Left lung (tissue), 4 donors: ENCODE measurements at regions not wholly inside any gene's neighbourhood (a gene's known extent, or its start where the extent isn't known, plus 50 kb on each side); places are given as distances from the start of the nearest gene placed in this dataset.

ENCODE experiments used
- ATAC-seq: fragments of 200-7000 bp; cut with Tn5 transposase; one replicate; pipeline ENCODE4 v1.9.1; 2020; ENCODE audit warnings: moderate library complexity
- DNase-seq, 4 donors: peaks; one replicate each; pipeline ENCODE4 v3.0.0-alpha.2; 2013 to 2020
- H3K27ac ChIP-seq, 2 donors: fragments of 200-600 bp; sonication (generic) in 1 of 2; one replicate each; pipeline versions ENCODE4 v1.5.0 to v1.8.0; 2020 to 2021
- H3K27me3 ChIP-seq, 2 donors: fragments of 200-600 bp; sonication (generic) in 1 of 2; one replicate each; pipeline versions ENCODE4 v1.5.0 to v1.8.0; 2020 to 2021
- H3K36me3 ChIP-seq, 2 donors: fragments of 200-600 bp; sonication (generic) in 1 of 2; one replicate each; pipeline versions ENCODE4 v1.5.0 to v1.8.0; 2020 to 2021
- H3K4me1 ChIP-seq, 2 donors: fragments of 200-600 bp; one replicate each; pipeline ENCODE4 v1.8.0; 2021
- H3K4me3 ChIP-seq, 2 donors: fragments of 200-600 bp; sonication (generic) in 1 of 2; one replicate each; pipeline versions ENCODE4 v1.5.0 to v1.8.0; 2020 to 2021; ENCODE audit warnings: mild to moderate bottlenecking in 1 of 2
- H3K9me3 ChIP-seq, 2 donors: fragments of 200-600 bp; sonication (generic) in 1 of 2; one replicate each; pipeline versions ENCODE4 v1.5.0 to v1.8.0; 2020 to 2021
- intact Hi-C, 2 donors: fragments of 100-400 bp; cut with DNase I; formaldehyde crosslinking; loops; one replicate each; pipeline versions ENCODE4 v1.11.2 to v1.14.2; 2022
- TF ChIP-seq, protein P1 (sequence below), 2 donors: fragments of 200-600 bp; sonication (generic) in 1 of 2; IDR thresholded peaks; one replicate each; pipeline versions ENCODE4 v1.5.0 to v1.8.0; 2021; ENCODE audit warnings: antibody characterized with exemption in 2 of 2
- donor health status: DM: no; HTN: yes; CAD: no.
- donor health status: DM: no; HTN: no; CAD: no.

DNA sequence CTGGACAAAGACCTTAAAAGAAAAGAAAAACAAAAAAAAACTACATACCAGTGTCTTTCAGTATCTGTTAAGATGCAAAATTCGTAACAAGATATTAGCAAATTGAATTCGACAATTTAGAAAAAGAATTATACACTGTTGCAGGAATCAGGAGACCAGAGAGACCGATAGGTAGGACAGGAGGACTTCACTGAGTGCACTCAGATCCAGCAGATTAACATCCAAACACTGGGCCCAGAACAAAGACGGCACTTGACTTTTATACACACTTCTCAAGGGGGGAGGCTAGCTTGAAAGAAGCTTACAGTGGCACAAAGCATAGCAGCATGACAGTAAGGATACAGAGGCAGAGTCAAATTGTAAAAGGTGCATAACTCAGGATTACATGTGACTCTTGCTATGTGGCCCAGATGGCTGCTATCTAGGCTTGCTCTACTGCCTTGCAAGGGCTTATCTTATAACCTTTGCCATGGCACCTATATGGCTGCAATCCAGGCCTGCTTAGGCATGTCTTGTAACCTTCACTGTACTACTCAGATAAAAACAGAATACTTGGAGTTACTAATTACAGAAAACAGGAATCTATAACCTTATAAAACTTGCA, 507.3 kb upstream of the LRRTM4 start:
- Histone ChIP-seq H3K4me3 (no peak overlapping the region), H3K27me3 (no peaks in the 10 kb centered on the region), H3K9me3 (peaks cover 0 to 32% of the 10 kb centered on the region in 2 donors), H3K27ac (no peak overlapping the region), H3K4me1 (no peaks in the 10 kb centered on the region), H3K36me3 (no peaks in the 10 kb centered on the region)
- intact Hi-C loops, result no loop called here
- ATAC-seq, result no peak
- DNase-seq, result no peak
- TF ChIP-seq, protein P1, sequence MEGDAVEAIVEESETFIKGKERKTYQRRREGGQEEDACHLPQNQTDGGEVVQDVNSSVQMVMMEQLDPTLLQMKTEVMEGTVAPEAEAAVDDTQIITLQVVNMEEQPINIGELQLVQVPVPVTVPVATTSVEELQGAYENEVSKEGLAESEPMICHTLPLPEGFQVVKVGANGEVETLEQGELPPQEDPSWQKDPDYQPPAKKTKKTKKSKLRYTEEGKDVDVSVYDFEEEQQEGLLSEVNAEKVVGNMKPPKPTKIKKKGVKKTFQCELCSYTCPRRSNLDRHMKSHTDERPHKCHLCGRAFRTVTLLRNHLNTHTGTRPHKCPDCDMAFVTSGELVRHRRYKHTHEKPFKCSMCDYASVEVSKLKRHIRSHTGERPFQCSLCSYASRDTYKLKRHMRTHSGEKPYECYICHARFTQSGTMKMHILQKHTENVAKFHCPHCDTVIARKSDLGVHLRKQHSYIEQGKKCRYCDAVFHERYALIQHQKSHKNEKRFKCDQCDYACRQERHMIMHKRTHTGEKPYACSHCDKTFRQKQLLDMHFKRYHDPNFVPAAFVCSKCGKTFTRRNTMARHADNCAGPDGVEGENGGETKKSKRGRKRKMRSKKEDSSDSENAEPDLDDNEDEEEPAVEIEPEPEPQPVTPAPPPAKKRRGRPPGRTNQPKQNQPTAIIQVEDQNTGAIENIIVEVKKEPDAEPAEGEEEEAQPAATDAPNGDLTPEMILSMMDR (IDR thresholded peaks at IDR 0.05), result no peak

DNA sequence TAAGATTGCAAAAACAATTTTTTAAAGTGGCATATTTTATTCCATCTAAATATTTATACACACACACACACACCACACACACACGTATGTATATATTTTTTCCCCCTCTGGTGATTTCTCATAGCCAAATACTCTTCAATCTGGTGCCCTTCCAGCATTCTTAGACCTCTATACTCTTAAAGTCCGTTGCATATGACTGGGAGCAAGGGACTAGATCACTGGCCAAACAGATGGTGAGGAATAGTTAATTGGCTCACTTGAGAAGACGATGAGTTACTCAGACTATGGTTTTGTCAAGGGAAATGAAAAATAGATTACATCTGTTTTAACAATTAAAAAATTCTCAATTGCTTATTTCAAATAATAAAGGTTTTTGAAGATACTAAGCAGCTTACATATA, 512.5 kb upstream of the LRRTM4 start:
- no peaks in the 10 kb centered on the region for H3K4me1 ChIP-seq
- ATAC-seq (no peak), DNase-seq (no peak)
- H3K9me3 ChIP-seq, result peaks cover 0 to 10% of the 10 kb centered on the region in 2 donors
- no peaks in the 10 kb centered on the region for H3K36me3 ChIP-seq
- intact Hi-C loops, result no loop called here
- H3K27me3 ChIP-seq, result no peaks in the 10 kb centered on the region
- H3K4me3 ChIP-seq, result no peak overlapping the region
- TF ChIP-seq, protein P1 (IDR thresholded peaks at IDR 0.05), result no peak
- H3K27ac ChIP-seq, result no peak overlapping the region

DNA sequence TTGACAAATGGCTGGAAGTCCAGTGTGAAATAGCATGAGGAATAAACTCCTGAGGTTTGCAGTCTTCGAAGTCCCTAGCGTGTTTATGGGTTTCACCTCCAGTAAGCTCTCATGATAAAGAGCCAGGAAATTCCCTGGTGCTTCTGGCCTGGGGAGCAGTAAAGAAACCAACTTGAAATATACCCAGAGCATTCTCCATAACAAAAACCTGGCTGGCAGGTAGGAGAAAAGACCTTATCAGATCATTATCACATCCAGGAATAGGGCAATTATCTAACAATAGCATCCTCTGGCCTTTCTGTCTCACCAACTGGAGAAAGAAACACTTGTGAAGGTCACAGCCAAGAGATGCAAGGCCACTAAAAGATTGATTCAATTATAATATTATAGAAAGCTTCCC, 513.6 kb upstream of the LRRTM4 start:
- DNase-seq (no peak), ATAC-seq (no peak)
- intact Hi-C loops, result no loop called here
- Histone ChIP-seq H3K27ac (no peak overlapping the region), H3K36me3 (no peaks in the 10 kb centered on the region), H3K4me3 (no peak overlapping the region), H3K9me3 (peaks cover 0 to 3% of the 10 kb centered on the region in 2 donors), H3K27me3 (no peaks in the 10 kb centered on the region), H3K4me1 (no peaks in the 10 kb centered on the region)
- TF ChIP-seq, protein P1 (IDR thresholded peaks at IDR 0.05), result no peak

DNA sequence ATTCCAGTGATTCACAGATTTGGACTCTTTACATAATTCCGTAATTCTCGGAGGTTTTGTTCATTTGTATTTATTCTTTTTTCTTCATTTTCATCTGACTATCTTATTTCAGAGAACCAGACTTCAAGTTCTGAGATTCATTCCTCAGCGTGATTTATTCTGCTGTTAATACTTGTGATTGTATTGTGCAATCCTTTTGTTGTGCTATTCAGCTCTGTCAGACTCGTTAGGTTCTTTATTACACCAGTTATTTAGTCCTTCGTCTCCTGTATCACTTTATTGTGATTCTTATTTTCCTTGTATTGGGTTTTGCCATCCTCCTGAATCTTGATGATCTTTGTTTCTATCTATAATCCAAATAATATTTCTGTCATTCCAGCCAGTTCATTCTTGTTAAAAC, 529.3 kb upstream of the LRRTM4 start:
- H3K27ac ChIP-seq, result no peak overlapping the region
- no peaks in the 10 kb centered on the region for H3K36me3 ChIP-seq
- TF ChIP-seq, protein P1 (IDR thresholded peaks at IDR 0.05), result no peak
- peaks cover 0 to 57% of the 10 kb centered on the region in 2 donors for H3K9me3 ChIP-seq
- no peak overlapping the region for H3K4me3 ChIP-seq
- ATAC-seq (no peak), DNase-seq (no peak)
- no peaks in the 10 kb centered on the region for H3K4me1 ChIP-seq
- H3K27me3 ChIP-seq, result no peaks in the 10 kb centered on the region
- intact Hi-C loops, result no loop called here

DNA sequence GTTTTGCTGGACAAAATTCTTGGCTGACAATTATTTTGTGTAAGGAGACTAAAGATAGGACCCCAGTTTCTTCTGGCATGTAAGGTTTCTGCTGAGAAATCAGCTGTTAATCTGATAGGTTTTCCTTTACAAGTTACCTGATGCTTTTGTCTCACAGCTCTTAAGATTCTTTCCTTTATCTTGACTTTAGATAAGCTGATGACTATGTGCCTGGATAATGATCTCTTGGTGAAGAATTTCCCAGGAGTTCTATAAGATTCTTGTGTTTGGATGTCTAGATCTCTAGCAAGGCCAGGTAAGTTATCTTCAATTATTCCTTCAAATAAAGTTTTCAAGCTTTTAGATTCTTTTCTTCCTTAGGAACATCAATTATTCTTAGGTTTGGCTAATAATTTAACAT, 534.8 kb upstream of the LRRTM4 start:
- TF ChIP-seq, protein P1 (IDR thresholded peaks at IDR 0.05), result no peak
- H3K27me3 ChIP-seq, result no peaks in the 10 kb centered on the region
- H3K36me3 ChIP-seq, result no peaks in the 10 kb centered on the region
- no peak overlapping the region for H3K27ac ChIP-seq
- H3K4me3 ChIP-seq, result no peak overlapping the region
- H3K9me3 ChIP-seq, result peaks cover 0 to 15% of the 10 kb centered on the region in 2 donors
- DNase-seq, result no peak
- no peak for ATAC-seq
- H3K4me1 ChIP-seq, result no peaks in the 10 kb centered on the region
- intact Hi-C loops, result no loop called here
